ENCODE measurements at regions not wholly inside any gene's neighbourhood (a gene's known extent, or its start where the extent isn't known, plus 50 kb on each side); places are given as distances from the start of the nearest gene placed in this dataset.

DNA sequence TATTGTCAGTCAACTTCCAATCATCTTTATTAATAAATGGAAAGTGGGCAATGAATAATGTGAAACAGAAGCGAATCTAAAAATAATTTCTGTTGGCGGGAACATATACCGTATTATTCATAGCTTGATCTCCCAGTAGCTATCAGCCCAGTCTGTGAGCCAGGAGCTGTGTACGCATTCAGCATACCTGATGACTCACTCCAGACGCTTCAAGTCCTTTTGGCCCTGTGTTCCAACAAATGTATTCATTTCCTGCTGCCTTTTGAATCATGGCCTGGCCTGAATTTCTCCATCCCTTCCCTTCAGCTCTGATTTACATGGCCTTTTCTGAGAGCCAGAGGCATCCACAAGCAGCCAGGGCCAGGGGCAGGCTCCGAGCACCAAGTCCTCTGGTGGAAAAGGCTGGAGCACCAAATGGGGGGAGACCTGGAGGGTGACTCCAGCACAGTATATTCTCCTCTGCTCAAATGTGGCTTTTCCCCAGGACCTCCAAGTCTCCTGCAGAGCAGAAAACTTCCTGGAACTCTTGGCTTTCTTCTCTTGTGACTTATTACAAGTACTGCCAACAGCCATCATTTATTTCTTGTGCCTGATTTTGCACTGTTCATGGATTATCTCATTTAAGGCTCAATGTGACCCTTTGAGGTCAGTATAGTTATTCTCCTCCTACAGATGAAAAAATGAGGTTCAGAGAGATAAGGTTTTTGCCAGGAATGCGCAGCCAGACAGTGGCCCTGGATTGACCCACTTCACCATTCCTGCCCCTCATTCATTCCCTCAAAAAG, 108.7 kb downstream of the EN1 start (continued):
- TF ChIP-seq, protein P1, sequence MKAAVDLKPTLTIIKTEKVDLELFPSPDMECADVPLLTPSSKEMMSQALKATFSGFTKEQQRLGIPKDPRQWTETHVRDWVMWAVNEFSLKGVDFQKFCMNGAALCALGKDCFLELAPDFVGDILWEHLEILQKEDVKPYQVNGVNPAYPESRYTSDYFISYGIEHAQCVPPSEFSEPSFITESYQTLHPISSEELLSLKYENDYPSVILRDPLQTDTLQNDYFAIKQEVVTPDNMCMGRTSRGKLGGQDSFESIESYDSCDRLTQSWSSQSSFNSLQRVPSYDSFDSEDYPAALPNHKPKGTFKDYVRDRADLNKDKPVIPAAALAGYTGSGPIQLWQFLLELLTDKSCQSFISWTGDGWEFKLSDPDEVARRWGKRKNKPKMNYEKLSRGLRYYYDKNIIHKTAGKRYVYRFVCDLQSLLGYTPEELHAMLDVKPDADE (conservative IDR thresholded peaks at IDR 0.05; ENCODE audit: control insufficient read depth, low read depth, low read length): no peak
- TF ChIP-seq, protein P2, sequence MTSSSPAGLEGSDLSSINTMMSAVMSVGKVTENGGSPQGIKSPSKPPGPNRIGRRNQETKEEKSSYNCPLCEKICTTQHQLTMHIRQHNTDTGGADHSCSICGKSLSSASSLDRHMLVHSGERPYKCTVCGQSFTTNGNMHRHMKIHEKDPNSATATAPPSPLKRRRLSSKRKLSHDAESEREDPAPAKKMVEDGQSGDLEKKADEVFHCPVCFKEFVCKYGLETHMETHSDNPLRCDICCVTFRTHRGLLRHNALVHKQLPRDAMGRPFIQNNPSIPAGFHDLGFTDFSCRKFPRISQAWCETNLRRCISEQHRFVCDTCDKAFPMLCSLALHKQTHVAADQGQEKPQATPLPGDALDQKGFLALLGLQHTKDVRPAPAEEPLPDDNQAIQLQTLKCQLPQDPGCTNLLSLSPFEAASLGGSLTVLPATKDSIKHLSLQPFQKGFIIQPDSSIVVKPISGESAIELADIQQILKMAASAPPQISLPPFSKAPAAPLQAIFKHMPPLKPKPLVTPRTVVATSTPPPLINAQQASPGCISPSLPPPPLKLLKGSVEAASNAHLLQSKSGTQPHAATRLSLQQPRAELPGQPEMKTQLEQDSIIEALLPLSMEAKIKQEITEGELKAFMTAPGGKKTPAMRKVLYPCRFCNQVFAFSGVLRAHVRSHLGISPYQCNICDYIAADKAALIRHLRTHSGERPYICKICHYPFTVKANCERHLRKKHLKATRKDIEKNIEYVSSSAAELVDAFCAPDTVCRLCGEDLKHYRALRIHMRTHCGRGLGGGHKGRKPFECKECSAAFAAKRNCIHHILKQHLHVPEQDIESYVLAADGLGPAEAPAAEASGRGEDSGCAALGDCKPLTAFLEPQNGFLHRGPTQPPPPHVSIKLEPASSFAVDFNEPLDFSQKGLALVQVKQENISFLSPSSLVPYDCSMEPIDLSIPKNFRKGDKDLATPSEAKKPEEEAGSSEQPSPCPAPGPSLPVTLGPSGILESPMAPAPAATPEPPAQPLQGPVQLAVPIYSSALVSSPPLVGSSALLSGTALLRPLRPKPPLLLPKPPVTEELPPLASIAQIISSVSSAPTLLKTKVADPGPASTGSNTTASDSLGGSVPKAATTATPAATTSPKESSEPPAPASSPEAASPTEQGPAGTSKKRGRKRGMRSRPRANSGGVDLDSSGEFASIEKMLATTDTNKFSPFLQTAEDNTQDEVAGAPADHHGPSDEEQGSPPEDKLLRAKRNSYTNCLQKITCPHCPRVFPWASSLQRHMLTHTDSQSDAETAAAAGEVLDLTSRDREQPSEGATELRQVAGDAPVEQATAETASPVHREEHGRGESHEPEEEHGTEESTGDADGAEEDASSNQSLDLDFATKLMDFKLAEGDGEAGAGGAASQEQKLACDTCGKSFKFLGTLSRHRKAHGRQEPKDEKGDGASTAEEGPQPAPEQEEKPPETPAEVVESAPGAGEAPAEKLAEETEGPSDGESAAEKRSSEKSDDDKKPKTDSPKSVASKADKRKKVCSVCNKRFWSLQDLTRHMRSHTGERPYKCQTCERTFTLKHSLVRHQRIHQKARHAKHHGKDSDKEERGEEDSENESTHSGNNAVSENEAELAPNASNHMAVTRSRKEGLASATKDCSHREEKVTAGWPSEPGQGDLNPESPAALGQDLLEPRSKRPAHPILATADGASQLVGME (CRISPR knock-in tag; IDR thresholded peaks at IDR 0.05): no peak
- peak; percentile 32; the same call in 1 of the 2 replicates for TF ChIP-seq EGR1 (conservative IDR thresholded peaks at IDR 0.05)
- TF ChIP-seq, protein P3, sequence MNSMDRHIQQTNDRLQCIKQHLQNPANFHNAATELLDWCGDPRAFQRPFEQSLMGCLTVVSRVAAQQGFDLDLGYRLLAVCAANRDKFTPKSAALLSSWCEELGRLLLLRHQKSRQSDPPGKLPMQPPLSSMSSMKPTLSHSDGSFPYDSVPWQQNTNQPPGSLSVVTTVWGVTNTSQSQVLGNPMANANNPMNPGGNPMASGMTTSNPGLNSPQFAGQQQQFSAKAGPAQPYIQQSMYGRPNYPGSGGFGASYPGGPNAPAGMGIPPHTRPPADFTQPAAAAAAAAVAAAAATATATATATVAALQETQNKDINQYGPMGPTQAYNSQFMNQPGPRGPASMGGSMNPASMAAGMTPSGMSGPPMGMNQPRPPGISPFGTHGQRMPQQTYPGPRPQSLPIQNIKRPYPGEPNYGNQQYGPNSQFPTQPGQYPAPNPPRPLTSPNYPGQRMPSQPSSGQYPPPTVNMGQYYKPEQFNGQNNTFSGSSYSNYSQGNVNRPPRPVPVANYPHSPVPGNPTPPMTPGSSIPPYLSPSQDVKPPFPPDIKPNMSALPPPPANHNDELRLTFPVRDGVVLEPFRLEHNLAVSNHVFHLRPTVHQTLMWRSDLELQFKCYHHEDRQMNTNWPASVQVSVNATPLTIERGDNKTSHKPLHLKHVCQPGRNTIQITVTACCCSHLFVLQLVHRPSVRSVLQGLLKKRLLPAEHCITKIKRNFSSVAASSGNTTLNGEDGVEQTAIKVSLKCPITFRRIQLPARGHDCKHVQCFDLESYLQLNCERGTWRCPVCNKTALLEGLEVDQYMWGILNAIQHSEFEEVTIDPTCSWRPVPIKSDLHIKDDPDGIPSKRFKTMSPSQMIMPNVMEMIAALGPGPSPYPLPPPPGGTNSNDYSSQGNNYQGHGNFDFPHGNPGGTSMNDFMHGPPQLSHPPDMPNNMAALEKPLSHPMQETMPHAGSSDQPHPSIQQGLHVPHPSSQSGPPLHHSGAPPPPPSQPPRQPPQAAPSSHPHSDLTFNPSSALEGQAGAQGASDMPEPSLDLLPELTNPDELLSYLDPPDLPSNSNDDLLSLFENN (IDR thresholded peaks at IDR 0.05; ENCODE audit: low read depth in 2 of 2, low read length in 2 of 2): peak in 1 of 2 experiments; percentile 39; a peak in 1 of 4 replicates
- peak; percentile 53; the same call in 1 of the 2 replicates for TF ChIP-seq RB1 (IDR thresholded peaks at IDR 0.05; ENCODE audit: low read depth)
- TF ChIP-seq GABPA (tag; conservative IDR thresholded peaks at IDR 0.05; ENCODE audit: low read depth): peak; percentile 54
- no peak for TF ChIP-seq MBD2 (IDR thresholded peaks at IDR 0.05; ENCODE audit: borderline replicate concordance, low read depth)
- TF ChIP-seq, protein P4, sequence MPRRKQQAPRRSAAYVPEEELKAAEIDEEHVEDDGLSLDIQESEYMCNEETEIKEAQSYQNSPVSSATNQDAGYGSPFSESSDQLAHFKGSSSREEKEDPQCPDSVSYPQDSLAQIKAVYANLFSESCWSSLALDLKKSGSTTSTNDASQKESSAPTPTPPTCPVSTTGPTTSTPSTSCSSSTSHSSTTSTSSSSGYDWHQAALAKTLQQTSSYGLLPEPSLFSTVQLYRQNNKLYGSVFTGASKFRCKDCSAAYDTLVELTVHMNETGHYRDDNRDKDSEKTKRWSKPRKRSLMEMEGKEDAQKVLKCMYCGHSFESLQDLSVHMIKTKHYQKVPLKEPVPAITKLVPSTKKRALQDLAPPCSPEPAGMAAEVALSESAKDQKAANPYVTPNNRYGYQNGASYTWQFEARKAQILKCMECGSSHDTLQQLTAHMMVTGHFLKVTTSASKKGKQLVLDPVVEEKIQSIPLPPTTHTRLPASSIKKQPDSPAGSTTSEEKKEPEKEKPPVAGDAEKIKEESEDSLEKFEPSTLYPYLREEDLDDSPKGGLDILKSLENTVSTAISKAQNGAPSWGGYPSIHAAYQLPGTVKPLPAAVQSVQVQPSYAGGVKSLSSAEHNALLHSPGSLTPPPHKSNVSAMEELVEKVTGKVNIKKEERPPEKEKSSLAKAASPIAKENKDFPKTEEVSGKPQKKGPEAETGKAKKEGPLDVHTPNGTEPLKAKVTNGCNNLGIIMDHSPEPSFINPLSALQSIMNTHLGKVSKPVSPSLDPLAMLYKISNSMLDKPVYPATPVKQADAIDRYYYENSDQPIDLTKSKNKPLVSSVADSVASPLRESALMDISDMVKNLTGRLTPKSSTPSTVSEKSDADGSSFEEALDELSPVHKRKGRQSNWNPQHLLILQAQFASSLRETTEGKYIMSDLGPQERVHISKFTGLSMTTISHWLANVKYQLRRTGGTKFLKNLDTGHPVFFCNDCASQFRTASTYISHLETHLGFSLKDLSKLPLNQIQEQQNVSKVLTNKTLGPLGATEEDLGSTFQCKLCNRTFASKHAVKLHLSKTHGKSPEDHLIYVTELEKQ (CRISPR knock-in tag; IDR thresholded peaks at IDR 0.05): no peak
- TF ChIP-seq TEAD4 (IDR thresholded peaks at IDR 0.05; ENCODE audit: low read length): peak; percentile 87
- TF ChIP-seq TEAD4 (CRISPR knock-in tag; IDR thresholded peaks at IDR 0.05; ENCODE audit: borderline replicate concordance): no peak

Measured in K562 (cell line).